ENCODE measurements at regions not wholly inside any gene's neighbourhood (a gene's known extent, or its start where the extent isn't known, plus 50 kb on each side); places are given as distances from the start of the nearest gene placed in this dataset.

DNA sequence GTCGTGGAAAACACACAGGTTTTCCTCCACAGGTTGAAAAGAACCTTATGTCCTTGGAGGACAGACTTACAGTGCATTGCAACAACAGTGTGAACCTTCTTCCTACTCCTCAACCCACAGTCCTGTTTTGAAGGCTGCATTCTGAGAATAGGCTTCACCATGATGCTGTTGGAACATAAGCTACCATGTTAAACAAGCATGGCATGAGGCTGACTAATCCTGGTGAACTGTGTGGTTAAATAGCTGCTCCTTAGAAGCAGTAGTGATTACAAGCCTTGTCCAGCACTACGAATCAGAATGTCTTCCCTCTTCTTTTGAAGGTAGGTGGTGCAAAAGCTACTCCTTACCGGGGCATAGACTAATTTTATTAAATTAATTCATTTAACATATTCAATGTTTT lies 368.5 kb upstream of the EPHA7 start:
- no peak for DNase-seq (ENCODE audit: low read depth, low spot score)

DNA sequence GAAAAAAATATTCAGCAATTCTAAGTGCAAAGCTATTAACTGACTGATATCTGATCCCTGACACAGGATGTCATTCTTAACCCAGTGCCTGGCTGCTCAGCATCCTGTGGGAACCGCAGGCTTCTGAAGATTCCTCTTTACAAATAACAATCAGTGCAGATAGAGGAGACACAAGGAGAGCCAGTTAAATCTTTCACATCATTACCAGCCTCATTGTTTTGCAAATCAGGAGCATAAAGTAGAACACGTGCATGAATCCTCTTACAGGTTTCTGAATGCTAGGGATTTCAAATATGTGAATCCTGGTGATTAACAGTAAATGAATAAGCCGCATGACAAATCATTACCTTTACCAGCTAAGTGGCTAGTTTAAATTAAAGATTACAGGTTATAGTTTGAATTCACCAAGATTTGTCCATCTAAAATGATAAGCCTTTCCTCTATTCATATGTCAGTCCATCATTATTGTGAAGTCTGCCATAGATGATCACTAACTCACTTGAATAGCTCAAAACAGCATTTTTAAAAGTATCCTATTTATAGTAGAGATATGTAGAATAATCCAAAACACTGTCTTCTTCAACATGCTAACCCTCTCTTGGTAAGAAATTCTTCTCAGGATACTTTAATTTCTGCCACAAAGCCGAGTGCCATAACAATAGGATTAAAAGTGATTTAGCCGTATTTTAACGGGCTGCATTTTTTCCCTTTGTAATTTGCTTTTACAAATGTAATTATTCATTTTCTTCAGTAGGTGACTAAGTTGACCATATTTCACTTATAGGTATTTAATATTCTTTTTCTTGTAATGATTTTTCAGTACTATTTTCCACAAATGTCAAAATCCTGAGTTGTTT lies 367.3 kb upstream of the EPHA7 start:
- peak; percentile 60 for DNase-seq (ENCODE audit: low read depth, low spot score)

- DNase-seq (ENCODE audit: low read depth, low spot score): no peak
These were observed 366.3 kb upstream of the EPHA7 start for GRCh38 chr6:93785694-93786030.

DNA sequence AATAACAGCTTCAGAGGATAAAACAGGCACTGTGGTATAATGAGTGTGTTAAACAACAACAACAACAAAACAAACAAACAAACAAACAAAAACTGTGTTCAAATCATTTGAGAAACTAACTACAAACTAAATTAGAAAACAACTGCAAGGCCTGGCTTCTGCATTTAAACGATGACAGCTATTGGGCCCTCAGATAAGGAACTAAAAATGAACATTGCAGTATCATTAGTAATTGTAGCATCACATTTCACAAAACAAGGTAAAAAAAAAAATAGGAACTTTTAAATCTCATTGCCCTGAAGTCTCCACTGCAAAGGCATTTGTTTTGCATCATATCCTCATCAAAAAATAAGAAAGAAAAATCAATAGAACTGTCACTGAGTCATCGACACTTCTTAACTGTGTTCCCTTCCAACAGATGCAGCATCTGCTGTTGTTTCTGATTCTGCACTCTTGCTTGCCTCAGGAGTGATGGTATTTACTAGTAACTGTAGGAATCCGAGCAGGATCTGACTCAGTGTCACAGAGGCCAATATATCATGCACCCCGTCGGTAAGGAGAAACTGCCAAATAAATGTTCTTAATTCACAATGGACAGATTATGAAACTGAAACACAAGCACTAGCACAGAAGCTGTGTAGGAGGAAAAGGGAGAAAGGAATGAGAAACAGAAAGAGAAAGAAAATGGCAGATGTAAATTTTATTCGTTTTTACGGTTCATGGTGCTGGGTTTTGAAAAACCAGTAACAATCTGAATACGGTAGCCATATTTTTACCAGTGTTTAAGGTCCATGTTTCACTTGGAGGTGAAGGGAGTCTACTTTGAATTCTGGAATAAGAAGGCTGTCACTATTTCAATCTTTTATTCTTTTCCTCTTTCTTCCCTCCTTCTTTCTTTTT lies 365.7 kb upstream of the EPHA7 start:
- peak; percentile 3 for DNase-seq (ENCODE audit: low read depth, low spot score)

- DNase-seq (ENCODE audit: low read depth, low spot score): peak; percentile 55
These were observed 359.9 kb upstream of the EPHA7 start for GRCh38 chr6:93779086-93779841.

DNA sequence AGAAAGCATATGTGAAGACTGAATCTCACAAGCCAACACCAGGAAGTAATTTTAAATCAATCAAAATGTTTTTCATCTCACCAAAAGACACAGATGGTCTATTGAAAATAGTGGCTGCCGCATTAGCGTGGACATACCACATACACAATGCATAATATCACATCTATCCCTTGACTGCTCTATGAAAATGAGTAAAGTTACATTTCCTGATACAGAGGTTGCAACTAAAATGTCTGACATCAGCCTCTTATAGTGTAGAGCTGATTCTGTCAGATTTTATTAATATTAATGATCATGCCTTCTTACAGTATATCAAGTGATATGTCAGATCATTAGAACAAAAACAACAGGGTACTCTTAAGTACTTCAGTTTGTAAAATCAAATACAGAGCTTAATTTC lies 339.8 kb upstream of the EPHA7 start:
- DNase-seq (ENCODE audit: low read depth, low spot score): no peak

GRCh38 chr6:93751969-93752368 lies 332.6 kb upstream of the EPHA7 start:
- peak; percentile 1 for DNase-seq (ENCODE audit: low read depth, low spot score)

- DNase-seq (ENCODE audit: low read depth, low spot score): no peak
These were observed 330.6 kb upstream of the EPHA7 start for GRCh38 chr6:93749930-93750329.

GRCh38 chr6:93749191-93749590 lies 329.8 kb upstream of the EPHA7 start:
- no peak for DNase-seq (ENCODE audit: low read depth, low spot score)

DNA sequence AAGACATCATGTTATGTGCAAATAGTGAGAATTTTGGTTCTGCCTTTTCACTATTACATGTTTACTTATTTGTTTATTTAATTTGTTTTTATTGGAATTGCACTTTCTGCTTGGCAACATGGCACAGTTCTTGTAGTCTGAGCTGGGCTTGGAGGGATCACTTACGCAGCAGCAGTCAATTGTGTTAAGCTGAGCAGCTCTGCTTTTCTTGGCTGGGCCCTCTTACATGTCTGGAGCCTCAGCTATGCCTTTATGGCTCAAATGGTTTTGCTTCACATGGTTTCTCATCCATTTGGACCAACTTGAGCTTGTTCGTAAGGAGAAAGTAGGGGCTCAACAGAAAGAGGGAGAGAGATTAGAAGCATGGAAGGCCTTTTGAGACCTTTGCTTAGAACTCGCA lies 327.5 kb upstream of the EPHA7 start:
- peak; percentile 6 for DNase-seq (ENCODE audit: low read depth, low spot score)

- DNase-seq (ENCODE audit: low read depth, low spot score): no peak
These were observed 325.9 kb upstream of the EPHA7 start for GRCh38 chr6:93745306-93745705.

- DNase-seq (ENCODE audit: low read depth, low spot score): no peak
These were observed 315.7 kb upstream of the EPHA7 start for GRCh38 chr6:93735099-93735498.

GRCh38 chr6:93731306-93731705 lies 311.9 kb upstream of the EPHA7 start:
- no peak for DNase-seq (ENCODE audit: low read depth, low spot score)

DNA sequence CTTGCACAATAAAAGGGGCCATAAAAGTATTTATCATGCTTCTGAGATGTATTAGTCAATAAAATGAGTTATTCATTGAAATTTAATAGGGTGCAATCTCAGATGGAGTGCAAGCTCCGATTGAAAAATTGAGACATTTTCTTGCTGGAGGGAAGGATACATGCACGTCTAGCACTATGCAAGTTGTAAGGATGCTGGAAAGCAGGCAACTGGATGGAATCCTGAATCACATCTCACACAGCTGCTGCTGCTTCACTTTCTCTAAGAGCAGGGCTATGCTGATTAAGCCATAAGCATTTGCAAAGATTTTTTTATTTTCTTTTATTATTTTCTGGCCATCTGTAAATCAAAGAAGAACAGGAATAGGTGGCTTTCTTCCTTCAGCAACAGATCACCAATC lies 308.8 kb upstream of the EPHA7 start:
- DNase-seq (ENCODE audit: low read depth, low spot score): no peak

DNA sequence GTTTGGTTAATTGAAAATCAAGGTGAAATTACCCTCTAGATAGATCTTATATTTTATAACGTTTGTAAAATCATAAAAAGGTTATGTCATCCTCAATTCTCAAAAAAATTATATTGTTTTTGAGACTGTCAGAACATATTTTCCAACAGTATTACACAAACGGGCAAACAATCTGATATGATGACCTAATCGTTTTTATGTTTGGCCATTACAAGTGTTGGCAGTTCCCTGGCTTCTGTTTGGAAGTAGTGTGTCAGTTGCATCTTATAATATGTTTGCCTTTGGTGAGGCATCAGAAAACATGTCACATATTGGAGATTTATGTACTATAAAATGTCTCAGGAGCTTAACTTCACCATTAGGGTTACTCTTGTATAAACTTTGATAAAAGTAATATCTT lies 308.1 kb upstream of the EPHA7 start:
- DNase-seq (ENCODE audit: low read depth, low spot score): no peak

DNA sequence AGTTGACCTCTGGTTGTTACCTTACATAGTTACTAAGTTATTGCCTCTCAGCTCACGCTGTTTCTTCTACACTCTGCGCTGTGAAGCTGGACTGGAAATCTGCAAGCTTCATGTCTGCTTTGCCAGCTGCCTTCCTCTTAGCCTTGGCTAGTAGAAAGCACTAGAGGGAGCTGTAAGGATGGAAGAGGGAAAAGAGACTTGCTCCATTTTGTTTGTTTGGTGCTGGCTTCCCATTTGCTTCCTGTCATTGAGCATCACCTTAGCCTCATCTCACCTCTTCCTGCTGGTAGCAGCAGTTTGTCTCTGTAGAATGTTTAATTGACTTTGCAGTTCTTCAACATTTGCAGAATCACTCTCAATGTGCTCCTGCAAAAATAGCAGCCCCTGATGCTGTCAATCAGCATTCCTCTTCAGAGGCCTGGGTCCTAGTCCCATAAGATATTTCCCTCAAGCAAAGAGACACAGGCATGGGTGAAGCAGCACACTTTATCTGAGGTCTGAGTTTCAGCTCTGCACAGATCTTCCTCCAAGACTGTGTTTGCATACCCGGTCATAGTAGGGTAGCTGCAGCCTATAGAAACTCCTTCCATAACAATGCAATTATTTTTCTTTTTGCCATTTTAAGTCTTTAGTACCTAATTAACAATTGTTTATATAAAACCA lies 302.2 kb upstream of the EPHA7 start:
- DNase-seq (ENCODE audit: low read depth, low spot score): peak; percentile 62

GRCh38 chr6:93713974-93714373 lies 294.6 kb upstream of the EPHA7 start:
- no peak for DNase-seq (ENCODE audit: low read depth, low spot score)

DNA sequence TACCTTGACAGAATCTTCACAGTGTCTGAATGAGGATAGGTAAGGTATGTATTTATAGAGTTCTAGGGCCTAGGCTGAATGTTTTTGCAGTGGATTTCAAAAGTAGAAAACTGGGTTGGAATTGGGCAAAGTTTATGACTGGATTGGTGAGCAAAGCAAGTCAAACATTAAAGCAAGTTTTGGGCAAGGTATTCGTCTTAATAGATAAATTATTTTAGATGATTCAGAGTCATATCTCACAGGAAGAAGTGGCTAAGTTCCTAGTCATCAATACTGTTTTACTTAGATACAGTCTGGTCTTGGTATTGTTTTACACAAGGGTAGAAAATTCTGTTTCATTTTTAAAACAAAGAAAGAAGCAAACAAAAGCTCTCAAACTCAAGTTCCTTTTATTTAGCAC lies 284.1 kb upstream of the EPHA7 start:
- DNase-seq (ENCODE audit: low read depth, low spot score): no peak

DNA sequence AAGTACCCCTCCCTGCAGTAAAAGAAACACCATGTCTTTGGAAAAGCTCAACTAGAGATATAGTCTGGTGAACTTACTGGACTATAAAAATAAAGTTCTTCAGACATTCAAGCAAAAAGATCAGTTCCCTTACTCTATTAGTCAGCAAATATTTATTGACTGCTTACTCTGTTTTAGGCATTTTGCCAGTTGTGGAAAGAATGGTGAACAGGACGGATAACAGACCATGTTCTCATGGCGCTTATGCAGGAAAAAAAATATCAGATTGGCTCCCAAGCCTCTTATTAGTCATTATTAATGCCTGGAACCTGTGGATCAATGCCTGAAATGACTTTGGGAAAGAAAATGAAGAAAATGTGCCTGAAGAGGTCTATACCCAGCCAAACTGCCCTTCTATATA lies 282.2 kb upstream of the EPHA7 start:
- no peak for DNase-seq (ENCODE audit: low read depth, low spot score)

GRCh38 chr6:93685494-93685893 lies 266.1 kb upstream of the EPHA7 start:
- DNase-seq (ENCODE audit: low read depth, low spot score): no peak

DNA sequence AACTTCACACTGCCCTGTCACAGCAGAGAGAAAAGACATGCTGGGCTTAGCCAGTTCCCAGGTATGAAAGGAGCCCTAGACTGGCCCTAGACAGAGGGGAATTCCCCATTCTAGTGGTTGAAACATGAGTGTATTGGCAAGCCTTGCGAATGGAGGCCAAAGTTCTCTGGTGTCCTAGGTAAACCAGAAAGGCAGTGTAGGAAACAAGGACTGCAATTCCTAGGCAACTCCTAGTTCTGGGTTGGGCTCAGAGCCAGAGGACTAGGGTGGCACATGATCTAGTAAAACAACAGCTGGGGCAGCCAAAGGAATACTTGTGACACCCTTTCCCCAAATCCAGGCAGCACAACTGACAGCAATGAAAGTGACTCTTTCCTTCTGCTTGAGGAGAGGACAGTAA lies 265.0 kb upstream of the EPHA7 start:
- DNase-seq (ENCODE audit: low read depth, low spot score): no peak

DNA sequence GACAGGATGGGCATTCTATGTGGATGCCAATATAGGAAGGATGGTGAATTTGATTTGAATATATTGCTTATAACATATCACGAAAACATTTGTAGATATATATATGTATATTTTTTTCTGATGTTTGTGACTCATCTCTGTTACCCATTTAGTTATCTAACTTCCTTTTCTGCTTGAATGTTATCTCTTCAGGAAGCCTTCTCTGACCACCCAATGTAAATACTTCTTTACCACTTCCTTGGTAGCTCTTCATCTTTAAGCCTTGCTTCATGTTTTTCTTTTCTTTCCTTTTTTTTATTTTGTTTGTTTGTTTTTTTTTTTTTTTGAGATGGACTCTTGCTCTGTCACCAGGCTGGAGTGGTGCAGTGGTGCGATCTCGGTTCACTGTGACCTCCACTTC lies 260.5 kb upstream of the EPHA7 start:
- DNase-seq (ENCODE audit: low read depth, low spot score): no peak

All from ELF-1 (cell line).